ENCODE measurements at regions not wholly inside any gene's neighbourhood (a gene's known extent, or its start where the extent isn't known, plus 50 kb on each side); places are given as distances from the start of the nearest gene placed in this dataset.

- intact Hi-C loops (cut with micrococcal nuclease): no loop called here
- H3K36me3 ChIP-seq (ENCODE audit: low read depth, low read length): no peaks in the 10 kb centered on the region
- no peak overlapping the region for H2AFZ ChIP-seq (ENCODE audit: low read length)
- no peaks in the 10 kb centered on the region for H3K79me2 ChIP-seq (ENCODE audit: low read length)
- no TSS peak for BruUV-seq (replicated peaks)
- TF ChIP-seq CTCF (conservative IDR thresholded peaks at IDR 0.05; ENCODE audit: low read depth, low read length) (no peak), EZH2phosphoT487 (IDR thresholded peaks at IDR 0.05; ENCODE audit: borderline replicate concordance, low read length) (no peak), EZH2 (IDR thresholded peaks at IDR 0.05; ENCODE audit: low read length, unreplicated experiment) (no peak)
- no peaks in the 10 kb centered on the region for H3K4me1 ChIP-seq (ENCODE audit: insufficient read depth, low read length)
- ChIA-PET POLR2A (ENCODE audit: unreplicated experiment) (no interaction called here), CTCF (no interaction called here)
- no peaks in the 10 kb centered on the region for H3K9me3 ChIP-seq (ENCODE audit: low read length)
- H3F3A ChIP-seq (ENCODE audit: low read length, unreplicated experiment): no peaks in the 10 kb centered on the region
- DNase-seq: no peak
- H3K27ac ChIP-seq (ENCODE audit: low read length): no peak overlapping the region
- ATAC-seq: no peak
- H3K4me2 ChIP-seq (ENCODE audit: low read length): no peak overlapping the region
- H3K9me2 ChIP-seq (replicated peaks; ENCODE audit: low read length): no peaks in the 10 kb centered on the region
- H3K4me3 ChIP-seq (ENCODE audit: low read length): no peak overlapping the region
- H4K20me1 ChIP-seq (ENCODE audit: low read length): no peaks in the 10 kb centered on the region
- no peak overlapping the region for H3K9ac ChIP-seq (ENCODE audit: low read length)
- no peaks in the 10 kb centered on the region for H3K27me3 ChIP-seq (ENCODE audit: low read length)
These were observed 99.1 kb upstream of the DUSP22 start for GRCh38 chr6:193180-193579.

- ChIA-PET CTCF (no interaction called here), POLR2A (ENCODE audit: unreplicated experiment) (no interaction called here)
- no peak overlapping the region for H3K4me2 ChIP-seq (ENCODE audit: low read length)
- intact Hi-C loops (cut with micrococcal nuclease): no loop called here
- no peaks in the 10 kb centered on the region for H3K79me2 ChIP-seq (ENCODE audit: low read length)
- H3K9ac ChIP-seq (ENCODE audit: low read length): no peak overlapping the region
- no peaks in the 10 kb centered on the region for H3K27me3 ChIP-seq (ENCODE audit: low read length)
- DNase-seq: no peak
- no peaks in the 10 kb centered on the region for H4K20me1 ChIP-seq (ENCODE audit: low read length)
- TF ChIP-seq CTCF (conservative IDR thresholded peaks at IDR 0.05; ENCODE audit: low read depth, low read length) (no peak), EZH2 (IDR thresholded peaks at IDR 0.05; ENCODE audit: low read length, unreplicated experiment) (no peak), EZH2phosphoT487 (IDR thresholded peaks at IDR 0.05; ENCODE audit: borderline replicate concordance, low read length) (no peak)
- no TSS peak for BruUV-seq (replicated peaks)
- no peaks in the 10 kb centered on the region for H3K36me3 ChIP-seq (ENCODE audit: low read depth, low read length)
- H3K4me1 ChIP-seq (ENCODE audit: insufficient read depth, low read length): no peaks in the 10 kb centered on the region
- no peak overlapping the region for H3K4me3 ChIP-seq (ENCODE audit: low read length)
- H3F3A ChIP-seq (ENCODE audit: low read length, unreplicated experiment): no peaks in the 10 kb centered on the region
- no peak overlapping the region for H3K27ac ChIP-seq (ENCODE audit: low read length)
- H2AFZ ChIP-seq (ENCODE audit: low read length): no peak overlapping the region
- no peaks in the 10 kb centered on the region for H3K9me3 ChIP-seq (ENCODE audit: low read length)
- H3K9me2 ChIP-seq (replicated peaks; ENCODE audit: low read length): no peaks in the 10 kb centered on the region
- ATAC-seq: no peak
These were observed 98.4 kb upstream of the DUSP22 start for GRCh38 chr6:193773-194310.

- H3K36me3 ChIP-seq (ENCODE audit: low read depth, low read length): no peaks in the 10 kb centered on the region
- ATAC-seq: no peak
These were observed 96.4 kb upstream of the DUSP22 start for GRCh38 chr6:195861-196360.

More at GRCh38 chr6:195861-196360, 96.4 kb upstream of the DUSP22 start:
- H3F3A ChIP-seq (ENCODE audit: low read length, unreplicated experiment): no peaks in the 10 kb centered on the region
- ChIA-PET CTCF (no interaction called here), POLR2A (ENCODE audit: unreplicated experiment) (no interaction called here)
- H3K4me2 ChIP-seq (ENCODE audit: low read length): no peak overlapping the region
- intact Hi-C loops (cut with micrococcal nuclease): no loop called here
- H3K79me2 ChIP-seq (ENCODE audit: low read length): no peaks in the 10 kb centered on the region
- H3K4me3 ChIP-seq (ENCODE audit: low read length): no peak overlapping the region
- no peaks in the 10 kb centered on the region for H3K9me2 ChIP-seq (replicated peaks; ENCODE audit: low read length)
- no peaks in the 10 kb centered on the region for H4K20me1 ChIP-seq (ENCODE audit: low read length)
- no peaks in the 10 kb centered on the region for H3K27me3 ChIP-seq (ENCODE audit: low read length)
- H2AFZ ChIP-seq (ENCODE audit: low read length): no peak overlapping the region
- H3K9me3 ChIP-seq (ENCODE audit: low read length): no peaks in the 10 kb centered on the region
- BruUV-seq (replicated peaks): no TSS peak
- no peak overlapping the region for H3K27ac ChIP-seq (ENCODE audit: low read length)
- DNase-seq: no peak
- TF ChIP-seq EZH2 (IDR thresholded peaks at IDR 0.05; ENCODE audit: low read length, unreplicated experiment): no peak
- TF ChIP-seq EZH2phosphoT487 (IDR thresholded peaks at IDR 0.05; ENCODE audit: borderline replicate concordance, low read length): no peak
- no peak for TF ChIP-seq CTCF (conservative IDR thresholded peaks at IDR 0.05; ENCODE audit: low read depth, low read length)
- H3K9ac ChIP-seq (ENCODE audit: low read length): no peak overlapping the region
- no peaks in the 10 kb centered on the region for H3K4me1 ChIP-seq (ENCODE audit: insufficient read depth, low read length)
